ENCODE measurements at regions not wholly inside any gene's neighbourhood (a gene's known extent, or its start where the extent isn't known, plus 50 kb on each side); places are given as distances from the start of the nearest gene placed in this dataset.

GRCh38 chr13:74977498-74977897, 504.5 kb downstream of the TBC1D4 start:
- no peak for ATAC-seq
- no peak for TF ChIP-seq SIN3A (IDR thresholded peaks at IDR 0.05; ENCODE audit: low read depth, low read length)
- TF ChIP-seq POU2F2 (IDR thresholded peaks at IDR 0.05; ENCODE audit: borderline replicate concordance, low read depth, low read length), result no peak
- no peak for TF ChIP-seq MYC (IDR thresholded peaks at IDR 0.05; ENCODE audit: insufficient read depth, insufficient read length, insufficient replicate concordance, low read length, severe bottlenecking)
- TF ChIP-seq USF1 (IDR thresholded peaks at IDR 0.05; ENCODE audit: borderline replicate concordance, extremely low read length, insufficient read depth, low read depth, low read length), result no peak
- no peak for TF ChIP-seq YBX1 (IDR thresholded peaks at IDR 0.05)
- no peak for TF ChIP-seq SPI1 (IDR thresholded peaks at IDR 0.05; ENCODE audit: borderline replicate concordance, insufficient read depth, low read depth, low read length)
- Histone ChIP-seq H3K4me3 (no peak overlapping the region), H3K9me3 (replicated peaks; ENCODE audit: control insufficient read depth, insufficient read depth, low read length) (no peaks in the 10 kb centered on the region), H3K4me1 (ENCODE audit: control insufficient read depth, insufficient read depth, low read length) (no peaks in the 10 kb centered on the region), H2AFZ (ENCODE audit: control insufficient read depth, low read depth, low read length) (no peak overlapping the region), H4K20me1 (ENCODE audit: control insufficient read depth, insufficient read depth) (no peaks in the 10 kb centered on the region), H3K27me3 (replicated peaks in 1 of 2; ENCODE audit: control insufficient read depth in 2 of 2, insufficient read depth in 2 of 2, low read length in 1 of 2) (no peaks in the 10 kb centered on the region), H3K36me3 (ENCODE audit: control insufficient read depth in 2 of 2, insufficient read depth in 2 of 2, low read length in 1 of 2) (no peaks in the 10 kb centered on the region), H3K4me2 (ENCODE audit: control insufficient read depth, insufficient read depth) (no peak overlapping the region), H3K27ac (ENCODE audit: control insufficient read depth, insufficient read depth) (no peak overlapping the region), H3K9ac (ENCODE audit: control insufficient read depth, insufficient read depth, low read length) (no peak overlapping the region), H3K79me2 (ENCODE audit: control insufficient read depth, insufficient read depth, low read length) (no peaks in the 10 kb centered on the region)
- SMC1A ChIA-PET (ENCODE audit: uncharacterized antibody, unreplicated experiment), result interaction anchor here (1.1 kb wide), 1 partner anchor 10 kb away, joined by 3 read pairs; no protein-coding TSS in a partner anchor
- intact Hi-C loops (cut with micrococcal nuclease; ENCODE audit: unreplicated experiment), result no loop called here
- FAIRE-seq, result no peak
- in situ Hi-C loops (cut with MboI), result no loop called here
- RAD21 ChIA-PET (ENCODE audit: unreplicated experiment), result no interaction called here
- CTCF ChIA-PET, result no interaction called here
- DNase-seq (ENCODE audit: low read depth, low spot score), result no peak
- WGBS (ENCODE audit: insufficient coverage, insufficient replicate concordance, low lambda C conversion rate, missing lambda C conversion rate), result 48% methylated on average over 1 of the region's 1 CpG
- no TSS peak for BruUV-seq (replicated peaks)
- POLR2A ChIA-PET, result no interaction called here

GRCh38 chr13:74975111-74975510, 506.9 kb downstream of the TBC1D4 start:
- BruUV-seq (replicated peaks), result no TSS peak
- SMC1A ChIA-PET (ENCODE audit: uncharacterized antibody, unreplicated experiment), result no interaction called here
- RAD21 ChIA-PET (ENCODE audit: unreplicated experiment), result no interaction called here
- ATAC-seq, result no peak
- Histone ChIP-seq H3K9ac (ENCODE audit: control insufficient read depth, insufficient read depth, low read length) (no peak overlapping the region), H4K20me1 (ENCODE audit: control insufficient read depth, insufficient read depth) (no peaks in the 10 kb centered on the region), H3K79me2 (ENCODE audit: control insufficient read depth, insufficient read depth, low read length) (no peaks in the 10 kb centered on the region), H3K27me3 (replicated peaks in 1 of 2; ENCODE audit: control insufficient read depth in 2 of 2, insufficient read depth in 2 of 2, low read length in 1 of 2) (no peaks in the 10 kb centered on the region), H3K4me1 (ENCODE audit: control insufficient read depth, insufficient read depth, low read length) (no peaks in the 10 kb centered on the region), H3K4me2 (ENCODE audit: control insufficient read depth, insufficient read depth) (no peak overlapping the region), H3K9me3 (replicated peaks; ENCODE audit: control insufficient read depth, insufficient read depth, low read length) (no peaks in the 10 kb centered on the region), H3K36me3 (ENCODE audit: control insufficient read depth in 2 of 2, insufficient read depth in 2 of 2, low read length in 1 of 2) (no peaks in the 10 kb centered on the region), H3K27ac (ENCODE audit: control insufficient read depth, insufficient read depth) (no peak overlapping the region), H3K4me3 (no peak overlapping the region), H2AFZ (ENCODE audit: control insufficient read depth, low read depth, low read length) (no peak overlapping the region)
- FAIRE-seq, result no peak
- 19% methylated on average over 2 of the region's 2 CpGs for WGBS (ENCODE audit: insufficient coverage, insufficient replicate concordance, low lambda C conversion rate, missing lambda C conversion rate)
- CTCF ChIA-PET, result interaction anchor here (0.6 kb wide), 1 partner anchor 1417 kb away, joined by 3 read pairs; no protein-coding TSS in a partner anchor
- in situ Hi-C loops (cut with MboI), result no loop called here
- intact Hi-C loops (cut with micrococcal nuclease; ENCODE audit: unreplicated experiment), result no loop called here
- POLR2A ChIA-PET, result no interaction called here
- no peak for DNase-seq (ENCODE audit: low read depth, low spot score)
- no peak for TF ChIP-seq ZBTB4 (CRISPR knock-in tag; IDR thresholded peaks at IDR 0.05)
- TF ChIP-seq NFYA (IDR thresholded peaks at IDR 0.05; ENCODE audit: borderline replicate concordance, low read depth, low read length), result no peak
- no peak for TF ChIP-seq ZZZ3 (IDR thresholded peaks at IDR 0.05; ENCODE audit: control insufficient read depth, insufficient read length, low read depth)
- no peak for TF ChIP-seq SMARCA5 (IDR thresholded peaks at IDR 0.05)
- no peak for TF ChIP-seq KDM1A (IDR thresholded peaks at IDR 0.05; ENCODE audit: borderline replicate concordance)
- no peak for TF ChIP-seq TCF7 (IDR thresholded peaks at IDR 0.05; ENCODE audit: borderline replicate concordance)
- no peak for TF ChIP-seq BMI1 (IDR thresholded peaks at IDR 0.05; ENCODE audit: borderline replicate concordance)
- no peak for TF ChIP-seq TCF3 (IDR thresholded peaks at IDR 0.05; ENCODE audit: borderline replicate concordance, insufficient read depth, low read depth, low read length)
- no peak for TF ChIP-seq RAD21 (IDR thresholded peaks at IDR 0.05; ENCODE audit: insufficient read depth, low read depth, low read length)
